Astrocyte (in vitro differentiated cells and primary cell): ENCODE measurements at regions not wholly inside any gene's neighbourhood (a gene's known extent, or its start where the extent isn't known, plus 50 kb on each side); places are given as distances from the start of the nearest gene placed in this dataset.

Source experiments
- CTCF ChIP-seq: IDR thresholded peaks from 2 replicates; pipeline ENCODE4 v1.5.1; 2011; ENCODE audit warnings: low read depth, mild to moderate bottlenecking, inconsistent platforms, low read length, moderate library complexity; ENCODE audit not compliant: insufficient read depth
- EZH2 ChIP-seq: IDR thresholded peaks from 2 replicates; pipeline ENCODE4 v1.6.1; 2012; ENCODE audit warnings: mild to moderate bottlenecking, low read length, inconsistent platforms; ENCODE audit not compliant: insufficient read depth

GRCh38 chr11:56808326-56808725 is 59.8 kb upstream of the OR9G4 start:
- TF ChIP-seq CTCF (no peak), EZH2 (no peak)
